GM21360 (cell line): ENCODE measurements at regions not wholly inside any gene's neighbourhood (a gene's known extent, or its start where the extent isn't known, plus 50 kb on each side); places are given as distances from the start of the nearest gene placed in this dataset.
A peak's percentile ranks its signal among the peaks of the same experiment; 100 is the strongest.

Source experiments
- ATAC-seq: cut with Tn5 transposase; IDR thresholded peaks from one replicate; pipeline ENCODE4 v1.9.1; 2021; ENCODE audit warnings: mild to moderate bottlenecking, moderate library complexity; ENCODE audit not compliant: unreplicated experiment

DNA sequence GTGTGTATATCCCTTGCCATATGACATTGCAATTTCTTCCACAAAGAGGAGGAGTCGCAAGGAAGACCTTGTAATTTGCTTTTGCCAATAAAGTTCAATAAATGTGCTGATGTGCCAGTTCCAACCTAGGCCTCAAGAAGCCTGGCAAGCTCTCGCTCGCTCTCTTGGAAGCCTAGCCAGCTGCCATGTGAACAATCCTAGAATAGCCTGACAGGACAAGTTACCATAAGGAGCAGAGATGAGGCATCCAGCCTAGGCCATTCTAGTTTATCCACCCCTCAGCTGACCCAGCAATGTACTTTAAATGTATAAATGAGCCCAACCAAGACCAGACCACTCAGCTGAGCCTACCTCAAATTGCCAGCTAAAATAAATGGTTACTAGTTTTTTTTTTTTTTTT is 145.7 kb upstream of the QRFPR start:
- no peak for ATAC-seq

DNA sequence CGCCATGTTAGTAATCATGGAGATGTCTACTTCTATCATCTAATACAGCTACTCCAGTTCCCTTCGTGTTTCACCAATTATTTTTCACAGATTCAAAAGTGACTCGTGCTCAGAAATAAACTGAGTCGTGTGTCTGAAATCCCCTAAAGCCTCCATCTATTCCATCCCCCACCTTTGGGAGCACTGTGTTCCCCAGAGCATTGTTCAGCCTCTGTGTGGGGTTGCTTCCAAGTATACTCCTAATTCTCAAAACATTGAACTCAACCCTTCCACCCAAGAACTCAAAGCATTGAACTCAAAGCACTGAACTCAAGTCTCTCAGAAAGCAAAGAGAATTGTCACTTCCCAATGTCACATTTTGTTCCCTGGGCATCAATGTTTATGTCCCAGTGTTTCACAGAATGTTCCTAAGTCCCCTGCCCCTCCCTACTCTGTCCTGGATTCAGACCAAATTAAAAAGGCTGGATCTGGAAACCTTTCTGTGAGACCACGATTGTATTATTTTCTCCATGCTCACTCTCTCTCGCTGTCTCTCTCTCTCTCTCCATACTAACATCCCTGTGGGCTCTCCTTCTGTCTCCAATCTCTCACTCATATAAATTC is 138.5 kb upstream of the QRFPR start:
- no peak for ATAC-seq

DNA sequence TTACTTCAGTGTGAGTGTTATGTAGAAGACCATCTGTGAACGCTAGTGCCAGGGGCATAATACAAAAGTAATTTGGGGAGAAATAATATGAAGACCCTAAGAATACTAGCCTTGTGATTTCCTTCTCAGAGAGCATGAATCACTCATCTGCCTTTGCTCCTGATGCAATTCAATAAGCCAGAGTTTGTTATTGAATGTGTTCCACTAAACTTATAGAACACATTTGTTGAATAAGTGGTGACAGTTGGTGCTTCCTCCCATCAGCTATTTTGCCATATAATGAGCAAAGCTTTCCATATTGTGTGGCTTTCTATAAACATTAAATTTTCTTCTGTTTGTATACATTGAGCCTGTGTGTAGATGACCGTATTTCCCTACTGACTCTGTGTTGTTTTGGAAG is 136.4 kb upstream of the QRFPR start:
- no peak for ATAC-seq

DNA sequence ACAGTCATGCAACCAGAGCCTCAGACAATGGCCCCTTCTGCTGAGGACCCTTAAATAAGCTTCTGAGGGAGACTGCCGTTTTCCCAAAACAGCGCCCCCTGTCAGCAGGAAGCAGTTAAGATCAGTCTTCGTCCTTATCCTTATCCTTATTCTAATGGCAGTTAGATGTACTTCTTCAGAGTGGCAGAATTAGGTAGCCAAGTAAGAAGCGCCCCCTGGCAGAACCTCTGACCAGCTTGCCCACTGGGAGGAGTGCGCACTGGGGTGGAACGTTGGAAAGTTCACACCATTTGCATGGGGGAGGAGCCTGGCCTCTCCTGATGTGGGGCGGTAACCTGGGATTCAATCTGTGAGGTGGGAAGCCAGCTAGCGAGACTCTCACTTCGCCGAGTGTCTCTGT is 133.6 kb upstream of the QRFPR start:
- ATAC-seq = no peak

DNA sequence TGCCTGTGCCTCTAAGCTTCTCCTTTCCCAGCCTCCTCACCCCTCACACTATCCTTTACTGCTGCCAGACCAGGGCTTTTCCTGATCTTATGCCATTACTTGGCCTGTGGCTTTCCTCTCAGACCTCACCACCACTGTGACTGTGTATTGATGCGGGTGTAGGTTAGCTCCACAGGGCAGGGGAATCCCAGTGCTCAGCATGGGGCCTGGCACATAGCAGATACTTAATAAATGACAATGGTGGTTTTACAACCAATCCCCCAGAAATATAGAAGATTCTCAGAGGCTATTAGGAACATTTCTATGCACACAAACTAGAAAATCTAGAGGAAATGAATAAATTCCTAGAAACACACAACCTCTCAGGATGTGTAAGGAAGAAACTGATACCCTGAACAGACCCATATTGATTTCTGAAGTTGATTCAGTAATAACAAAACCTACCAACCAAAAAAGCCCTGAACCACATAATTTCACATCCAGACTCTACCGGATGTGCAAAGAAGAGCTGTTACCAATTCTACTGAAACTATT is 129.6 kb upstream of the QRFPR start:
- peak; percentile 69 for ATAC-seq

DNA sequence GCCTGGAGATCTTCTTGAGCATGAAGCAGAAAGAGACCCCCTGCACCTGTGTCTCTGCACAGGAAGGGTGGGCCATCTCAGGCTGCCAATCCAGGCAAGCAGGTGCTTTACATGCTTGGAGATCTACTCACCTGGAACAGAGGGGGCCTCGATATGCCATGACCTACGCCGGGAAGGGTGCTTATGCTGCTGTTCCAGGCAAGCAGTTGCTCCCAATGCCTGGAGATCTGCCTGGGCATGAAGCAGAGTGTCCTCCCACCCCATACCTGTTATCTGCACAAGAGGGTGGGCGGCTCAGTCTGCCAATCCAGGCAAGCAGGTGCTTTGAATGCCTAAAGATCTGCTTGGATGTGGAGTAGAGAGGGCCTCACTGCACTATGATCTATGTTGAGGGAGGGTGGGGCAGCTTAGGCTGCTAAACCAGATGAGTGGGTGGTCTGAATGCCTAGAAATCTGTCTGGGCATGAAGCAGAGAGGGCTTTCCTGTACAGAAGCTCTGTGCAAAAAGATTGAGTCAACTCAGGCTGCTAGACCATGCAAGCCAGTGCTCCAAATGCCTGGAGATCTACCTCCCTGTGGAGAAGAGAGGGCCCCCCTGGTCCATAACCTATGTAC is 104.5 kb upstream of the QRFPR start:
- no peak for ATAC-seq

DNA sequence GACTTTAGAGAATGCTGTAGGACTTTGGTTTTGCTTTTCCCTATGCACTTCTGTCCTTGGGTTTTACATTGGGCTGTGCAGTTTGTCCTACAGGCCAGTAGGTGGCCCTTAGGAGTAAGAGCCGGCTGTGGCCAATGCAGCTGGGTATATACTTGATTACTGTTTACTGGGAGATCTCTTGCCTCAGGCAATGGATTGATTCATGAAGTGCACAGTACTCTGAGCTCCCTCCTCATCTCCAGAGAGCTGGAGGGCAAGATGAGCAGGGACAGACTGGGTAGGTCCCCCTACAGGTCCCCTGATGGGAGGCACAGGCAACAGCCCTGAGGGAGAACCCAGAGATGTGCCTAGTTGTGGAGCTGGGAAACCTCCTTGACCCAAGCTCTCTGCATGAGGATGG is 103.8 kb upstream of the QRFPR start:
- ATAC-seq = peak; percentile 97

DNA sequence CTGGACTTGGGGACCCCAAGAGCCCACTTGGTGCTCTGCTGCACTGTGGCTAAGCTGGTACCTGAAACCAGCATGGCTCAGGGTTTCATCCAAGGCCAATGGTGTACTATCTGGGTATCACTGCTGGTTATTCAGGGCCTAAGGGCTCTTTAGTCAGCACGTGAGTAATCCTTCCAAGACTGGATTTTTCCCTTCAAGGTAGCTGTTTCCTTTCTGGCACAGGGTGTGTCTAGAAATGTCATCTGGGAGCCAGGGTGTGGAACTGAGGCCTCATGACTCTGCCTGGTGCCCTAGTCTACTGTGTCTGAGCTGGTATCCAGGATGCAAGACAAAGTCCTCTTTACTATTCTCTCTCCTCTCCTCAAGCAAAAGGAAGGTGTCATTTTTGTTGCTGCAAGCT is 99.0 kb upstream of the QRFPR start:
- no peak for ATAC-seq

DNA sequence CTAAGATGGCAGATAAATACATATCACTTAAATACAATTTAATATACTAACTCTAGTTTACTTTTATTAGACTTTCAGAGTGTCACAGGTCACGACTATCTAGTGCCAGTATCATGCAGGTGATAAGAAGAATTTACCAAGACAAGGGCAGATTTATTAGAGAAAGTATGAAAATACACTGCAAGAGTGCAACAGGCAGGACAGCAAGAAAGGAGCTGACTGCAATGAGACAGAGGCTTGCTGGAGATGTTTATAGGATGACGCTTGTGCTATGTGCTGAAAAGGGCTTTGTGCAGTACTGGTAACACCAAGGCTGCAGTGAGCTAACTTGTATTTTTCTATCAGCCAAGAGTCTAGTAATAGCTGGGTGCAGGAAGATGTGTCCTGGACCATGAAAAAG is 96.7 kb upstream of the QRFPR start:
- no peak for ATAC-seq

DNA sequence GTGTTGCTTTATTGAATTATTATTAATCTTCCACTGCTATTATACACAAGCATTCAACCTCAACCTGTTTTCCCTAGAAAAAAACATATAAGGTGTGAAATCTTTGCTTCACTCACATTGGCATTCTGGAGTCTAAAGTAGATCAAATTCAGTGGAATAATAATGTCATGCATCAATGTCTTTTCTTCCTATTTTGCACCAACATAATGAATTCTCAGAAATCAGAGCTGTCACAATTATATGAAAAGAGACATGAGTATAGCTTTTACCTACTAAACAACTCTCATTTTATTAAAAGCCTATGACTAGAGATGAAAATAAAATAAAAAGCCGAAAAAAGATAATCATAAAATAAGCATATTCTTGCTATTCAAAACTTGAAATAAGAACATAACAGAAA is 96.3 kb upstream of the QRFPR start:
- ATAC-seq = no peak

DNA sequence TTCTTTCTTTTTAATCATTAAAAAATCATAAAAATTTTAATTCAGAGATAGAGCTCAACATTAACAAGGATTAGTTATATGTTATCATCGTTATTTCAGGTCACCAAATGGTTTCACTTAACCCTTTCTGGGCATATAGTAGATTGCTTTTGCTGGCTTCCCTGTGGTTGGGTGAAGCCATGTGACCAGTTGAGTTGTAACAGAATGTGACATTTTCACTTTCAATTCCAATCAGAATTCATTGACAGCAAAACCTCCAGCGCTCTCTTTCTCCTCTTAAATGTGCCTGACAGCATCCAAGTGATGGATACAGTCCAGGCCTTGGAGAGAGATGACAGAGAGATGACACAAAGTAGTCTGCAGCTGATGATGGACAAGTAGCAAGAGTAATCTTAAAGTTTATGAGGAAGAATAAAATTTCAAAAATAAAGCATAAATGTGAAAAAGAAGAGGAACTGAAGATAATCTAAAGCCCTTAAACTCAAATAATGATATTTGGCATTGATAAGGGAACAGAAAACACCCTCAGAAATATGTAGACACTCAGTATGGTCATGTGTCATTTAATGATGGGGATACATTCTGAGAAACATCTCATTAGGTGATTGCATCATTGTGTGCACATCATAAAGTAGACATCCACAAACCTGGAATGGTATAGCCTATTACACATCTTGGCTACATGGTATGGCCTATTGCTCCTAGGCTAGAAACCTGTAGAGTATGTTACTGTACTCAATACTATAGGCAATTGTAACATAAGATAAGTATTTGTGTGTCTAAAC is 92.3 kb upstream of the QRFPR start:
- ATAC-seq = peak; percentile 87

DNA sequence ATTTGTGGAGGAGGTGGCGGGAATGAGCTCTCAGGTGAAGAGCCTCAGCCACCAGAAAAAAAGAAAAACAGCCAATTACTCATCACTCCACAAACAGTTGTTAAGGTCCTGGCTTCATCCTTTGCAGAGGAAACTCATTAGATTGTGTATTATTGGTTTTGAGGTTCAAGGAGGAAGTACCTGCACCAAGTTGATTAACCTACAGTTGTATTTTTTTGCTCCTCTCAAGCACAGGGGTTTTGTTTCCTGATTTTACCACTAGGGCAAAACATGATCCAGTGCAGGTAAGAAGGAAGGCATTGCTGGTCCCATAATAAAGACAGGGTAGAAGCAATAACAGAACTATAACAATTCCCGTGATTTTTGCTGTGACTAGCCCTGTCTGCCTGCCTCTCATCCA is 84.0 kb upstream of the QRFPR start:
- ATAC-seq = no peak

DNA sequence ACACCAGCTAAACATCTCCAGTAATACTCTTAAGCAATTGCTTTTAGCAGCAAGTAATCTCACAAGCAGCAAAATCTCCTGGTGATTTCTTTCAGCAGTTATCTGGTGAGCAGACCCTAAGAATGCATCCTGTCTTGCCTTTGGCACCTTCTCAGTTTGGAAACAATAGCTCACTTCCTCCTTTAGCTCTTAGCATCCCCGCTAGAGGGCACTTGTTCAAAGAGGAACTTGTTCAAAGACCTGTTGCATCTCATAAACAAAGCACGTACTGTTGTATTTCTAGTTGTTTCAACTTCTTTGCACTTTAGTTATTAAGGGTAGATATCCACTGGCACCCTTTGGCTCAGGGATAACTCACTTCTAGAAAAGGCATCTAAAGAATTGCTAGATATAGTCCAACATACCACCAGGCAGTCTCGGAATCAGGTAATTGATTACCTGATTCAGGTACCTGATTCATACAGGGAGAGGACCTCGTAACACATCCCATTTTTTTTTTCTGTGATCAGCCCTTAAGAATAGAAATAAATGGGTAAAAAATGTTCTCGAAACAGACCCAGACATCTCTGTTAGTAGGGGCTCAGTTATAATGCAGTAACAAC is 81.9 kb upstream of the QRFPR start:
- ATAC-seq = peak; percentile 87

DNA sequence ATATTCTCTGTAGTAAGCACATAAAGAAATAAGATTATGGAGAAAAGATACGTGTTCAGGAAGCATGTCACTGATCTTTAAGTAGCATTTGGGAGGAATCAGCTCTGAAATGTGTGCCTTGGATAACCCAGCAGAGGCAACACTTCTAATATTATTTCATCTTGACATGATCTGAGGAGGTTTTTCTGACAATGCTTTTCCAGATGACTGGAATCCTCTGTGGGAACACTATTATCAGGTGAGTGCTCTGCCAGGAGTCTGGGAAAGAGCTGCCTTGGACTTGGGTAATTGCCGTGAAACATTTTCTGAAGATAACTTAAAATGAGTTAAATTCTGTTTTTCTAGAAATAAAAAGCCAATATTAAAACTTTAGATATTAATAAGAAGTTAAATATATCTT is 78.2 kb upstream of the QRFPR start:
- ATAC-seq = no peak

DNA sequence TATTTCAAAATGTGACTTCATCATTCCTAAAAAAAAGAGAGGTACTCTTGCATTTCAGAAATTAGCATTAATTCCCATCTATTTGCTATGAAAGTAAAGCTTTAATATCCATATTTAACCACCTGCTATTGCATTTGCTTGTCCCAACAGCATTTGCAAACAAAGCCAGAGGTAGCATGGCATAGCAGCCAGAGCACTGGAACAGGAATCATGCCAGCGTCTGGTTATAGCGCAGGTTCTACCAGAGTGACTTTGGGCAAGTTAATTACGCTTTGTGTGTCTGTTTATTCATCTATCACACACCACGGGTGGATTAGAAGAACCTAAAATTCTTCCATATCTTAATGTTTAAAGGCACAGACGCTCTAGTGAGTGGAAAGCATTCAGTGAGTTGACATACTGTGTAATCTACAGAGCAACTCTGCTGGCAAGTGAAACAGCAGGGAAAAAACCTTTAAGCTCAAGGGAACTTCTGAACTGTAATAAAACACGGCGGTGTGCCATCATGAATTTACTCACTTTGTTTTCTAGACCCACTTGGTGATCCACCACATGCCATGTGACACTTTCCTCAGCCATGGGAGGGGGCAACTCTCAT is 76.6 kb upstream of the QRFPR start:
- no peak for ATAC-seq

DNA sequence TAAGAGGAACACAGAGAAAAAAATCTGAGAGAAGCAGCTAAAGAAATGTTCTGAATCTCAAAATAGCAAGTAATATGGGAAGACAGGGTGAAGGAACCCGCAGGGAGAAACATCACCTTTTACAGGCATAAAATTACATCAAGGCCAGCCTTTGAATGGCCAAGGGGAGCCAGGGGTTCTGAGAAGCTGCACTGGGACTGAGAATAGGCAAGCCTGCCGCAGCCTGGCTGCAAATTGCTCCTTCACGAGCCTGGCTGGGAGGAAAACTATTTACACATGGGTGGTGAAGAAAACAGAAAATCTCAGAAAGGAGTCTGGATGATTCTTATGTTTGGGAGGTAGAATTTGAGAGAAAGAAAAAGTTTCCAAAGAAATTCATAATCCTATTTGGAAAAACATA is 74.5 kb upstream of the QRFPR start:
- no peak for ATAC-seq

DNA sequence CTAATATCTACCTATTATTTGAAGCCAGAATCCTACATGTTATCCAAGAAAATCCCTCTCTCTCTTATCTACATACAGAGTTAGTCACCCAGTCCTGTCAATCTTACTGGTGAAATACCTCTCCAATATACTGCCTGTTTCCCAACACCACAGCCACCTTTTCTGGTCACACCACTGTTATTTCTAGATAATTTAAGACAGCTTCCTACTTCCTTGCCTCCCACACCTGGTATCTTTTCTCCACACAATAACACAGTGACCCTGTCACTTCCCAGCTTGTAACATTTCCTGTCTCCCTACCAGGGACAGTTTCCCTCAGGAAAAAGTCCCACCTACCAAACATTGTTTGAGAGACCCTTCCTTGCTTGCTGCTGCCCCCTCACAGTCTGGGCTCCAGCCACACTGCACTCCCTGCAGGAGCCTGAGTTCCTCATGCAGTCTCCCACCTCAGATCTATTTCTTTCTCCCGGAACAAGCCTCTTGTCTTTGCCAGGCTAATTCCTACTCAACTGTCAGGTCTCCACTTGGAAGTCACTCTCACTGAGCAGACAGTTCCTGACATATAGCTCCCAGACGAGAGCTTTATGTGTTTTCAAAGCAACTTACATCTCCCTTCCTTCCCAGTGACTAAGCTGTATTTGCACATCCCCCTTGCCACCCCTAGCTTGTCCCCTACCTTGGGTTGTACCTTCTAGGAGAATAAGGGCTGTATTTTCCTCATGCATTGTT is 73.6 kb upstream of the QRFPR start:
- no peak for ATAC-seq

DNA sequence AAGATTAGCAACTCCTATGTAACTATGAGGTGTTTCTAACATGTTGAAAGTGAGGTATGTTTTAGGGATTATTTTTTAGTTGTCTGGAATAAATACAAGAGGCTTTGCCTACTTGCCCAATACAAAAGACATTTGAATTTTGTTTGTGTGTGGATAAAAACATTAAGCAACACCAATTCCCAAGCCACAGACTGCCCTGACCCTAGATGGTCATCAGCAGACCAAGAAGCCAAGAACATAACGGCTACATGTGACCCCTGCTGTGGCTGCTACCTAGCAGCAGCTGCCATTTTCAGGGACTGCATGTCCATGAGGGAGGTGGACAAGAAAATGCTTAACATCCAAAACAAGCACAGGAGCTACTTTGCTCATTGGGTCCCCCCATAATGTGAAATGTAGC is 70.5 kb upstream of the QRFPR start:
- no peak for ATAC-seq

DNA sequence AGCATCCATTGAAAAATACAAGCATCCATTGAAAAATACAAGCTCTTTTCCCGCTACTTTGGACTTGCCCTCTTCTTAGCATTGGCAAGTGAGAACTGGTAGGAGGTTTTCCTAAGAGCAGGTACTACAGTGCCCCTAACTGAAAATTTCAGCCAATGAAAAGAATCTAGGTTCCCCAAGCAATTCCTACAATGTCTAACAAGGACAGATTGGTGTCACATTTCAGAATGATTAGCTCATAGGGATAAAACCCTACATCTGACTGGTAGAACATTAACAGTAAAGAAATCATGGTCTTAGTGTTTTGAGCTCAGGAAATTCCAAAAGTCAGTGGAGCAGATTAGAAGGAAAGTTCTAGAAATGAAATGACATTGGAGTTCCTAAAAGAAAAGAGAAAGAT is 68.6 kb upstream of the QRFPR start:
- no peak for ATAC-seq

DNA sequence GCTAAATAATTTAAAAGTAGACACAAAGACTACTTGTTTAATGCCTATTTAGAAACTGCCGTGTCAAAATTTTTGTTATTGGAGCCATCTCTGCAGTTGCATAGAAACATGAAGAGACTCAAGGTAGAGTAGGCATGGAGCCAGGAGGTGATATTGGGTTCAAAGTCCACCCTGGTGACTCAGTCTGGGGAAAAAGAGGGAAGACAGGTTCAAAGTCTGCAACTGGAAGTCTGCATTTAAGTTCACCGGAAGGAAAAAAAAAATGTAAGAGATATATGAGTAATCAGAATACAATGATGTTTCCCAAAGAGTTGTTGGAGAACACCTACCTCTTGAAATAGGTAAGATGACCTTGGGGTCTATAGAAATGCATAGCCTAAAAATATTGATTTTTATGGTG is 67.4 kb upstream of the QRFPR start:
- ATAC-seq = no peak

DNA sequence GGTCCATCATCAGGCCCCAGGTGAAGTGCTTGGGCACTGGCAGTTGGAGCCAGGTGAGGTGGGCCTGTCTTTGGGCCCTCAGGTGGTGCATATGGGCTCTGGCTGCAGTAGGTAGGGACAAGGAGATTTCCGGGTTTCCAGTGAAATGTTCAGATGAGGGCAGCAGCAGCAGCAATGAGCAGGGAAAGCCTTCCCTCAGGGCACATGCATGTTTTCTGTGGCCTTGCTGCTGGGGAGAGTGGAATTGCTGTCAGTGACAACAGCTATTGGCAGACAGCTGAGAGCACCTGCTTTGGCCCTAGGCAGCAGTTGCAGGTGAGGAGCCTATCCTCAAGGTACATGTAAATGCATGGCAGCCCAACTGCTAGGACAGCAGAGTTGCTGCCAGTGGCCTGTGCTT is 58.9 kb upstream of the QRFPR start:
- no peak for ATAC-seq
